HG02678 (cell line): ENCODE measurements at regions not wholly inside any gene's neighbourhood (a gene's known extent, or its start where the extent isn't known, plus 50 kb on each side); places are given as distances from the start of the nearest gene placed in this dataset.
"Not testable (repeated sequence)": the region's sequence is repeated elsewhere in the genome, so short reads cannot be mapped to it uniquely, and the experiment has no call there.

Experiments
- ATAC-seq: cut with Tn5 transposase; IDR thresholded peaks from one replicate; pipeline ENCODE4 v1.9.1; 2021; ENCODE audit warnings: mild to moderate bottlenecking, moderate library complexity; ENCODE audit not compliant: unreplicated experiment

- no peak for ATAC-seq
Observed at GRCh38 chr5:108602830-108603229, 144.9 kb upstream of the FER start.

GRCh38 chr5:108590799-108591198 is 156.9 kb upstream of the FER start:
- ATAC-seq: no peak

GRCh38 chr5:108588323-108588722 is 159.4 kb upstream of the FER start:
- ATAC-seq: no peak

GRCh38 chr5:108587821-108588220 is 159.9 kb upstream of the FER start:
- ATAC-seq: no peak

- no peak for ATAC-seq
Observed at GRCh38 chr5:108581026-108581425, 166.7 kb upstream of the FER start.

GRCh38 chr5:108579236-108579635 is 168.5 kb upstream of the FER start:
- no peak for ATAC-seq

- ATAC-seq: no peak
Observed at GRCh38 chr5:108578791-108579190, 168.9 kb upstream of the FER start.

GRCh38 chr5:108567429-108567828 is 180.3 kb upstream of the FER start:
- ATAC-seq: no peak

- no peak for ATAC-seq
Observed at GRCh38 chr5:108564441-108564840, 182.5 kb upstream of the FBXL17 start.

GRCh38 chr5:108562205-108562454 is 180.2 kb upstream of the FBXL17 start:
- ATAC-seq: no peak

GRCh38 chr5:108561416-108562204 is 179.7 kb upstream of the FBXL17 start:
- ATAC-seq: no peak

- ATAC-seq: no peak
Observed at GRCh38 chr5:108560581-108560980, 178.7 kb upstream of the FBXL17 start.

- no peak for ATAC-seq
Observed at GRCh38 chr5:108560166-108560565, 178.3 kb upstream of the FBXL17 start.

- not testable (repeated sequence) for ATAC-seq
Observed at GRCh38 chr5:108558840-108559239, 176.9 kb upstream of the FBXL17 start.

GRCh38 chr5:108558142-108558541 is 176.2 kb upstream of the FBXL17 start:
- ATAC-seq: not testable (repeated sequence)

- ATAC-seq: no peak
Observed at GRCh38 chr5:108557686-108558085, 175.8 kb upstream of the FBXL17 start.

GRCh38 chr5:108556441-108557145 is 174.7 kb upstream of the FBXL17 start:
- ATAC-seq: no peak

GRCh38 chr5:108548684-108549596 is 167.0 kb upstream of the FBXL17 start:
- ATAC-seq: no peak

- no peak for ATAC-seq
Observed at GRCh38 chr5:108546939-108547338, 165.0 kb upstream of the FBXL17 start.

- no peak for ATAC-seq
Observed at GRCh38 chr5:108545301-108545700, 163.4 kb upstream of the FBXL17 start.

- ATAC-seq: peak; percentile 51
Observed at GRCh38 chr5:108543486-108543885, 161.6 kb upstream of the FBXL17 start.

- peak; percentile 69 for ATAC-seq
Observed at GRCh38 chr5:108541836-108542235, 159.9 kb upstream of the FBXL17 start.
